ENCODE measurements at regions not wholly inside any gene's neighbourhood (a gene's known extent, or its start where the extent isn't known, plus 50 kb on each side); places are given as distances from the start of the nearest gene placed in this dataset.

DNA sequence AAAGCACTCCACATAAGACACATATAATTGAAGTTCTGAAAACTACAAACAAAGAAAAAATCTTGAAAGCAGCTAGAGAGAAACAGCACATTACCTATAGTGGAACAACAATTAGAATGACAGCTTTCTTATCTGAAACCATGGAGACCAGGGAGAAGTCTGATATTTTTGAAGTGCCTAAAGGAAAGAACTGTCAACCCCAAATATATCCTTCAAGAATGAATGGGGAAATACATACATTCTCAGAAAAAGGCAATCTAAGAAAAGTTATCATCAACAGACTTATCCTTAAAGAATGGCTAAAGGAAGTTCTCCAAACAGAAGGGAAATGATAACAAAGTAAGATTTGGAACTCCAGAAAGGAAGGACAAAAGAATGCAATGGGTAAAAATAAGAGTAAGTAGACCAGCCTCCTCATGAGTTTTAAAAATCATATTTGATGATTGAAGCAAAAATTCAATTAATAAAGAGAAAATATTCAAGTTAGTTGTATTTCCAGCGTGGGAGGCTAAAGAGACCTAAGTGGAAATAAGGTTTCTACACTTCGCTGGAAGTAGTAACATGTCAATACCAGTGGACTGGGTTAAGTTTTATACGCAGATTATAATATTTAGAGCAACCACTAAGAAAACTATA lies 170.8 kb upstream of the SAMSN1 start:
- DNase-seq (ENCODE audit: low read depth, low spot score), result no peak
- TF ChIP-seq, protein P1, sequence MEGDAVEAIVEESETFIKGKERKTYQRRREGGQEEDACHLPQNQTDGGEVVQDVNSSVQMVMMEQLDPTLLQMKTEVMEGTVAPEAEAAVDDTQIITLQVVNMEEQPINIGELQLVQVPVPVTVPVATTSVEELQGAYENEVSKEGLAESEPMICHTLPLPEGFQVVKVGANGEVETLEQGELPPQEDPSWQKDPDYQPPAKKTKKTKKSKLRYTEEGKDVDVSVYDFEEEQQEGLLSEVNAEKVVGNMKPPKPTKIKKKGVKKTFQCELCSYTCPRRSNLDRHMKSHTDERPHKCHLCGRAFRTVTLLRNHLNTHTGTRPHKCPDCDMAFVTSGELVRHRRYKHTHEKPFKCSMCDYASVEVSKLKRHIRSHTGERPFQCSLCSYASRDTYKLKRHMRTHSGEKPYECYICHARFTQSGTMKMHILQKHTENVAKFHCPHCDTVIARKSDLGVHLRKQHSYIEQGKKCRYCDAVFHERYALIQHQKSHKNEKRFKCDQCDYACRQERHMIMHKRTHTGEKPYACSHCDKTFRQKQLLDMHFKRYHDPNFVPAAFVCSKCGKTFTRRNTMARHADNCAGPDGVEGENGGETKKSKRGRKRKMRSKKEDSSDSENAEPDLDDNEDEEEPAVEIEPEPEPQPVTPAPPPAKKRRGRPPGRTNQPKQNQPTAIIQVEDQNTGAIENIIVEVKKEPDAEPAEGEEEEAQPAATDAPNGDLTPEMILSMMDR (IDR thresholded peaks at IDR 0.05; ENCODE audit: low read depth, low read length), result no peak
- no peak overlapping the region for H3K4me3 ChIP-seq (ENCODE audit: low read depth, low read length)
- in situ Hi-C loops (cut with HindIII; ENCODE audit: low sequenced_read_pairs), result no loop called here

DNA sequence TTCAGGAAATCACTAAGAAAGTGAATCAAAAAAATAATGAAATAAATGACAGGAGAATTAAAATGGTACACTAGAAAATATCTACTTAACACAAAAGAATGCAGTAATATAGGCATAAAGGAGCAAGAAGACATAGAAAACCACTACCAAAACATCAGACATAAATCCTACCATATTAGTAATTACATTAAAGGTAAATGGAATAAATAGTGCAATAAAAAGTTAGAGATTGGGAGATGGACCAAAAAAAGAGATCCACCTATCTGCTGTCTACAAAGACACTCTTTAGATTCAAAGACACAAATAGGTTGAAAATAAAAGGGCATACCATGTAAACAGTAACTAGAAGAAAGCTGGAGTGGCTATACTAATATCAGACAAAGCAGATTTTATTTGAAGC lies 167.0 kb upstream of the SAMSN1 start:
- DNase-seq (ENCODE audit: low read depth, low spot score), result no peak
- TF ChIP-seq, protein P1 (IDR thresholded peaks at IDR 0.05; ENCODE audit: low read depth, low read length), result no peak
- in situ Hi-C loops (cut with HindIII; ENCODE audit: low sequenced_read_pairs), result no loop called here
- no peak overlapping the region for H3K4me3 ChIP-seq (ENCODE audit: low read depth, low read length)

DNA sequence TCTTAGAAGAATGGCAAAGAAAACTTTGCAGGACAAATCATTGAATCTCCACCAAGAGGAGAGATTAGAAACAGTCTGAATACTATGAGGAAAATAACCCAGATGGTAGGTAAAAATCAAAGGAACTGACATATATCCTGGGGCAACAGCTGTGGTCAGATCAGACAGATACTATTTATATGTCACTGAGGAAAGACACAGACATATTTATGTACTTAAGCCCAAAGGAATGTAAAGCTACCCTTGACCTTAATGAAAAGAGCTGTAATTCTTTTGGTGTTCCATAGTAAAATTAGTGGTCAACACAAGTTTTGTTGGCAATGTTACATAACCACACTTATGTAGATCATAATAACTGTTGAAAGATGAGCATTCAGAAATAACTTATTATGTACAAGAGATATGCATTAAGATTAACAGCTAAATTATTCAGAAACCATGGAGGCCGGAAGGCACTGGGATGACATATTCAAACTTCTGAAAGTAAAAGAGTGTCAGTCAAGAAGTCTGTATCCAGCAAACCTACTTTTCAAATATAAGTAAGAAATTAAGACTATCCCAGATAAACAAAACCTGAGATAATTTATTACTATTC lies 166.1 kb upstream of the SAMSN1 start:
- DNase-seq (ENCODE audit: low read depth, low spot score), result peak; percentile 80
- in situ Hi-C loops (cut with HindIII; ENCODE audit: low sequenced_read_pairs), result no loop called here
- TF ChIP-seq, protein P1 (IDR thresholded peaks at IDR 0.05; ENCODE audit: low read depth, low read length), result no peak

DNA sequence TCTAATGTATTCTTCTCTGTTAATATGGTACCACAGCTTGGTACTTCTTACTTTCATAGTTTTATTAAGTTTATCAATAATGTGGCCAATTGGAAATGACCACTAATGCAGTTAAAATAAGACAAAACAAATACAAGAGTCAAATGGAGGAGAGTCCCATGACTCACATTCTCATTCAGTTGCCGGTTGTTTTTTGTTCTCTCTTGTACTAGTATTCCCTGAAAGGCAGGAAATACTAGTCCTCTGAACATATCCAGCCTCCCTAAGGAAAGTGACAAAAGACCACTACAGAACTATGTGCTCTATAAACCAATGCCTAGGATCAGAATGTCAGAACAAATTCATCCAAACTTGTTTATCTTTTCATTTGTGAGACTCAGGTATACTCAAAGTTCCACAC lies 165.2 kb upstream of the SAMSN1 start:
- in situ Hi-C loops (cut with HindIII; ENCODE audit: low sequenced_read_pairs), result no loop called here
- no peak overlapping the region for H3K4me3 ChIP-seq (ENCODE audit: low read depth, low read length)
- TF ChIP-seq, protein P1 (IDR thresholded peaks at IDR 0.05; ENCODE audit: low read depth, low read length), result no peak
- DNase-seq (ENCODE audit: low read depth, low spot score), result peak; percentile 40

More for the DNA sequence above, 166.1 kb upstream of the SAMSN1 start:
- H3K4me3 ChIP-seq (ENCODE audit: low read depth, low read length), result no peak overlapping the region

DNA sequence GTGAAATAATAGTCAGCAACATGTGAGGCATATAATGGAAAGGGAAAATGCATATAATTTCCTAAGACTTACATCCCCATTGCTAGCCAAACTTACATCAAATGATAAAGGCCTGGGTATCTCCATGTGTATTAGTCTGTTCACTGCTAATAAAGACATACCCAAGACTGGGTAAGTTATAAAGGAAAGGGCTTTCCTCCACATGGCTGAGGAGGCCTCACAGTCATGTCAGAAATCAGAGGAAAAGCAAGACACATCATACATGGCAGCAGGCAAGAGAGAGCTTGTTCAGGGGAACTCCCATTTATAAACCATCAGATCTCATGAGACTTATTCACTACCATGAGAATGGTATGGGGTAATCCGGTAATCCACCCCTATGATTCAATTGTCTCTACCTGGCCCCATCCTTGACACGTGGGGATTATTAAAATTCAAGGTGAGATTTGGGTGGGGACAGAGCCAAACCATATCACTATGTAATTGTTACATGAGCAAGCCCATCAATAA lies 161.5 kb upstream of the SAMSN1 start:
- TF ChIP-seq, protein P1 (IDR thresholded peaks at IDR 0.05; ENCODE audit: low read depth, low read length), result no peak
- no peak overlapping the region for H3K4me3 ChIP-seq (ENCODE audit: low read depth, low read length)
- in situ Hi-C loops (cut with HindIII; ENCODE audit: low sequenced_read_pairs), result no loop called here
- no peak for DNase-seq (ENCODE audit: low read depth, low spot score)

DNA sequence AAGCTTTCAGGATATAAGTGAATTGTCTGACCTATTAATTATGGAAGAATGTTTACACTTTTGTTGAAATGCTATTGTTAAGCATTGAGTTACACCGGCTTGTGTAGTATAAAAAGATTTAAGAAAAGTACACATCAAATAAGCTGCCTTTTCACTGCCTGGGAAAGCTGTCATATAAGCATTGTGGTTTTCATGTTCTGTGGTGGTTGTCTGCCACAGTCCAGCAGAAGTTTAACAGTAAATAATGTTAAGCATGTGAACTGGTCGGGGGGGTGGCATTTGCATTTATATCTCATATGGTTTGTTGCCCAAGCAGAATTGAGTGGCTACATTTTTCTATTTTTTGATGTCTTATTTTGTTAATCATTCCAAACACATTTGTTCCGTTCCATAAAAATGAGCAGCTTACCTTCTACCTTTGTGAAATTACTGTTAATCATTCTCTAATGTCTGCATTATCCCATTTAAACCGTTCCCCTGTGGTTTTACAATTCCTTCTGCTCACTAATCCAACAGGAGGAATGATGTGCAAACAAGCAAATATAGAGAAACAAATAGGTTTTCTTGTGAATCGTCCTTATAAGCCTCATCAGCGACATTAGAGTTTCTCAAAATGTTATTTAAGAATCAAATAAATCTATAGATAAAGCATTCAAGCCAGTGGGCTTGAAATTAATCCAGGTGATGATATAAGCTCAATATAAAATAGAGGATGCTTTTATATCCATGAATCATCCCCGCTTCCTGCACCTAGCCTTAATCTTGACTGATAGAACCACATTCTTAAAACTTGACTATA lies 160.8 kb upstream of the SAMSN1 start:
- TF ChIP-seq, protein P1 (IDR thresholded peaks at IDR 0.05; ENCODE audit: low read depth, low read length), result no peak
- in situ Hi-C loops (cut with HindIII; ENCODE audit: low sequenced_read_pairs), result no loop called here
- no peak for DNase-seq (ENCODE audit: low read depth, low spot score)
- no peak overlapping the region for H3K4me3 ChIP-seq (ENCODE audit: low read depth, low read length)
